ENCODE measurements at regions not wholly inside any gene's neighbourhood (a gene's known extent, or its start where the extent isn't known, plus 50 kb on each side); places are given as distances from the start of the nearest gene placed in this dataset.

DNA sequence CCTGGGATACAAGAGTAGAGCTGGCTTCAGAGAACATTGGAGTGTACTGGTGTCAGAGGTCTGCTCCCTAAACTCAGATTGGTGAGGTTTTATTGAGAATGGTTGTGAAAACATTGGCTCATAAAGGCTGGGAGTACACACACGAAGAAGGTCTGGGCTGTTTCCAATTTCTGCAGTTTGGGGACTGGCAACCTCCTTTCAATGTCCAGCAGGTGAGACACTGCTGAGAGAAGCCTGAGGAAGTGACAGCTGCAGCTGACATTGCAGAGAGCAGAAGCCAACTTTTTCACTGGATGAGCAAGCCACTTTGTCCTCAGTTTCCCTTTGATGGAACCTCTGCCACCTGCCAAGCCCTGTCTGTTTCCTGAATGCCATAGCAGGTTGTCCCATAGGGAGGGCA is 346.6 kb upstream of the SPRED2 start (continued):
- no peak for TF ChIP-seq NRF1 (IDR thresholded peaks at IDR 0.05; ENCODE audit: low read depth, low read length)
- TF ChIP-seq BACH1 (IDR thresholded peaks at IDR 0.05; ENCODE audit: low read length) = no peak
- no peak for TF ChIP-seq RFX5 (IDR thresholded peaks at IDR 0.05; ENCODE audit: borderline replicate concordance, low read depth, low read length)
- TF ChIP-seq, protein P1, sequence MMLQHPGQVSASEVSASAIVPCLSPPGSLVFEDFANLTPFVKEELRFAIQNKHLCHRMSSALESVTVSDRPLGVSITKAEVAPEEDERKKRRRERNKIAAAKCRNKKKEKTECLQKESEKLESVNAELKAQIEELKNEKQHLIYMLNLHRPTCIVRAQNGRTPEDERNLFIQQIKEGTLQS (IDR thresholded peaks at IDR 0.05; ENCODE audit: insufficient read depth, low read depth, low read length) = no peak
